HL-60 (cell line): ENCODE measurements at regions not wholly inside any gene's neighbourhood (a gene's known extent, or its start where the extent isn't known, plus 50 kb on each side); places are given as distances from the start of the nearest gene placed in this dataset.

ENCODE experiments used
- DNase-seq, 2 experiments: peaks; one replicate each; pipeline ENCODE4 v3.0.0-alpha.2; 2010 to 2020; ENCODE audit warnings: low read depth in 1 of 2, low spot score in 1 of 2
- H3K27ac ChIP-seq: fragments of 250-450 bp; sonication (Bioruptor Pico); replicated peaks from 2 replicates; pipeline ENCODE4 v1.5.1; 2020; ENCODE audit warnings: mild to moderate bottlenecking, moderate library complexity
- H3K27me3 ChIP-seq: fragments of 250-450 bp; sonication (Bioruptor Pico); 2 replicates; pipeline ENCODE4 v1.5.1; 2021; ENCODE audit warnings: mild to moderate bottlenecking, moderate library complexity; ENCODE audit not compliant: insufficient read depth, poor library complexity, severe bottlenecking
- H3K4me3 ChIP-seq: replicated peaks from 2 replicates; pipeline ENCODE4 v1.5.1; 2011; ENCODE audit warnings: mild to moderate bottlenecking, control low read depth, low read length; ENCODE audit not compliant: insufficient read depth
- CTCF ChIP-seq: IDR thresholded peaks from one replicate; pipeline ENCODE4 v1.5.1; 2011; ENCODE audit warnings: low read length, control low read depth, inconsistent platforms; ENCODE audit not compliant: insufficient read depth
- GABPA ChIP-seq: IDR thresholded peaks from 2 replicates; pipeline ENCODE4 v1.6.1; 2012; ENCODE audit warnings: low read depth
- POLR2AphosphoS5 ChIP-seq: IDR thresholded peaks from 2 replicates; pipeline ENCODE4 v1.6.1; 2012; ENCODE audit warnings: low read depth
- REST ChIP-seq: IDR thresholded peaks from 2 replicates; pipeline ENCODE4 v1.6.1; 2012; ENCODE audit warnings: low read depth; ENCODE audit not compliant: insufficient replicate concordance
- SPI1 ChIP-seq: IDR thresholded peaks from 2 replicates; pipeline ENCODE4 v1.6.1; 2012; ENCODE audit warnings: low read depth, mild to moderate bottlenecking, borderline replicate concordance

- Histone ChIP-seq H3K27ac (peak overlapping the region; percentile 47), H3K4me3 (no peak overlapping the region), H3K27me3 (no peaks in the 10 kb centered on the region)
- peak in 1 of 2 experiments; percentile 82 for DNase-seq
- TF ChIP-seq SPI1 (no peak), GABPA (no peak), CTCF (no peak), POLR2AphosphoS5 (no peak), REST (no peak)
These were observed 138.8 kb downstream of the HSD17B3 start for GRCh38 chr9:96163161-96163560.

- Histone ChIP-seq H3K27ac (no peak overlapping the region), H3K4me3 (no peak overlapping the region), H3K27me3 (no peaks in the 10 kb centered on the region)
- TF ChIP-seq POLR2AphosphoS5: no peak
- TF ChIP-seq REST: no peak
- no peak for TF ChIP-seq GABPA
- no peak for TF ChIP-seq CTCF
- no peak for TF ChIP-seq SPI1
- no peak for DNase-seq
These were observed 140.2 kb downstream of the HSD17B3 start for GRCh38 chr9:96161819-96162218.

GRCh38 chr9:96160866-96161265, 141.1 kb downstream of the HSD17B3 start:
- Histone ChIP-seq H3K27ac (no peak overlapping the region), H3K27me3 (no peaks in the 10 kb centered on the region)

More at GRCh38 chr9:96160866-96161265, 141.1 kb downstream of the HSD17B3 start:
- TF ChIP-seq SPI1 (no peak), POLR2AphosphoS5 (no peak), CTCF (no peak), GABPA (no peak), REST (no peak)
- no peak overlapping the region for H3K4me3 ChIP-seq
- no peak for DNase-seq
